Right atrium auricular region (tissue), 2 donors: ENCODE measurements at regions not wholly inside any gene's neighbourhood (a gene's known extent, or its start where the extent isn't known, plus 50 kb on each side); places are given as distances from the start of the nearest gene placed in this dataset.

Experiments
- DNase-seq: peaks from one replicate; pipeline ENCODE4 v3.0.0-alpha.2; 2019; ENCODE audit warnings: low spot score
- H3K27ac ChIP-seq, 2 donors: fragments of 200-600 bp; sonication (generic); 1 replicate in 1 of 2; 2 replicates in 1 of 2; pipeline ENCODE4 v1.5.1; 2016 to 2019
- H3K27me3 ChIP-seq, 2 donors: fragments of 200-600 bp; sonication (generic); one replicate each; pipeline versions ENCODE4 v1.5.1 to v1.6.0; 2017 to 2019
- H3K36me3 ChIP-seq: fragments of 200-600 bp; sonication (generic); one replicate; pipeline ENCODE4 v1.5.1; 2016
- H3K4me1 ChIP-seq, 2 donors: fragments of 200-600 bp; sonication (generic); one replicate each; pipeline versions ENCODE4 v1.5.1 to v1.6.0; 2017 to 2019
- H3K4me3 ChIP-seq, 2 donors: fragments of 200-600 bp; sonication (generic); 1 replicate in 1 of 2; 2 replicates in 1 of 2; pipeline ENCODE4 v1.5.1; 2017 to 2019; ENCODE audit warnings: mild to moderate bottlenecking in 1 of 2, moderate library complexity in 1 of 2
- H3K9me3 ChIP-seq, 2 donors: fragments of 200-600 bp; sonication (generic); one replicate each; pipeline ENCODE4 v1.5.1; 2019
- CTCF ChIP-seq, 2 donors: fragments of 200-600 bp; sonication (generic); IDR thresholded peaks; one replicate each; pipeline ENCODE4 v1.5.1; 2019; ENCODE audit warnings: antibody characterized with exemption in 2 of 2

GRCh38 chr3:5811016-5811415 lies 623.5 kb downstream of the EDEM1 start:
- no peak for TF ChIP-seq CTCF (IDR thresholded peaks at IDR 0.05)

DNA sequence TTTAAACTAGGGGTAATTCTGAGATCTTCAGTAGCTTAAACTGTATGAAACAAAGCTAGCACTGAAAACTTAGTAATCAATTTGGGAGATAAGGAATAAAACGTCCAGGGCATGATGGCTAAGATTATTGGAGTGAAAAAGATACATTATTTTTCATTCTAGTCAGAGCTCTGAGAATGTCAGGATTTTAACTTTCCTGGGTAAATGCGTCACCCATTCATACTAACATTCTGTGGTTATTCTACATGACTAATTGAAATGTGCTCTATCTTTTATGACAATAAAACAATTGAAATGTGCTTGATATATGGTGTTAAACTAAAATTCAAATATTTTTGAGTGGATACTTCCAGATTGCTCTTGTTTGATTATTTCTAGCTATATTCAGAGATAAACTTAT lies 626.0 kb downstream of the EDEM1 start:
- Histone ChIP-seq H3K4me3 (no peak overlapping the region), H3K9me3 (no peaks in the 10 kb centered on the region), H3K4me1 (no peaks in the 10 kb centered on the region), H3K27me3 (no peaks in the 10 kb centered on the region), H3K27ac (no peak overlapping the region), H3K36me3 (no peaks in the 10 kb centered on the region)
- no peak for TF ChIP-seq CTCF (IDR thresholded peaks at IDR 0.05)
- no peak for DNase-seq

More at GRCh38 chr3:5811016-5811415, 623.5 kb downstream of the EDEM1 start:
- Histone ChIP-seq H3K4me3 (no peak overlapping the region), H3K9me3 (no peaks in the 10 kb centered on the region), H3K36me3 (no peaks in the 10 kb centered on the region), H3K27me3 (no peaks in the 10 kb centered on the region), H3K27ac (no peak overlapping the region), H3K4me1 (no peaks in the 10 kb centered on the region)
- DNase-seq, result no peak

GRCh38 chr3:5822843-5823242 lies 635.3 kb downstream of the EDEM1 start:
- Histone ChIP-seq H3K27ac (no peak overlapping the region), H3K27me3 (no peaks in the 10 kb centered on the region), H3K4me1 (no peaks in the 10 kb centered on the region), H3K9me3 (peaks cover 0 to 7% of the 10 kb centered on the region in 2 donors), H3K36me3 (no peaks in the 10 kb centered on the region), H3K4me3 (no peak overlapping the region)
- DNase-seq, result no peak
- no peak for TF ChIP-seq CTCF (IDR thresholded peaks at IDR 0.05)

- DNase-seq, result no peak
- Histone ChIP-seq H3K4me1 (no peaks in the 10 kb centered on the region), H3K27ac (no peak overlapping the region), H3K27me3 (no peaks in the 10 kb centered on the region), H3K36me3 (no peaks in the 10 kb centered on the region), H3K9me3 (peaks cover 0 to 8% of the 10 kb centered on the region in 2 donors), H3K4me3 (no peak overlapping the region)
- TF ChIP-seq CTCF (IDR thresholded peaks at IDR 0.05), result no peak
Measured at GRCh38 chr3:5826467-5826866, 639.0 kb downstream of the EDEM1 start.

- Histone ChIP-seq H3K4me1 (no peaks in the 10 kb centered on the region), H3K27me3 (no peaks in the 10 kb centered on the region), H3K27ac (no peak overlapping the region), H3K36me3 (no peaks in the 10 kb centered on the region), H3K9me3 (peaks cover 0 to 8% of the 10 kb centered on the region in 2 donors), H3K4me3 (no peak overlapping the region)
- no peak for TF ChIP-seq CTCF (IDR thresholded peaks at IDR 0.05)
- no peak for DNase-seq
Measured at GRCh38 chr3:5828251-5828650, 640.7 kb downstream of the EDEM1 start.

- no peak for TF ChIP-seq CTCF (IDR thresholded peaks at IDR 0.05)
- no peaks in the 10 kb centered on the region for H3K9me3 ChIP-seq
- DNase-seq, result no peak
- no peaks in the 10 kb centered on the region for H3K27me3 ChIP-seq
- no peak overlapping the region for H3K4me3 ChIP-seq
- H3K36me3 ChIP-seq, result no peaks in the 10 kb centered on the region
- no peak overlapping the region for H3K27ac ChIP-seq
- no peaks in the 10 kb centered on the region for H3K4me1 ChIP-seq
Measured at GRCh38 chr3:5840056-5840455, 652.5 kb downstream of the EDEM1 start.
